Testis (tissue), 2 donors: ENCODE measurements at regions not wholly inside any gene's neighbourhood (a gene's known extent, or its start where the extent isn't known, plus 50 kb on each side); places are given as distances from the start of the nearest gene placed in this dataset.

Source experiments
- DNase-seq: peaks from one replicate; pipeline ENCODE4 v3.0.0-alpha.2; 2019
- H3K27ac ChIP-seq, 2 donors: fragments of 200-600 bp; sonication (generic); one replicate each; pipeline ENCODE4 v1.5.1; 2019
- H3K27me3 ChIP-seq: fragments of 200-600 bp; sonication (generic); one replicate; pipeline ENCODE4 v1.5.1; 2019
- H3K36me3 ChIP-seq: fragments of 200-600 bp; sonication (generic); one replicate; pipeline ENCODE4 v1.5.1; 2017; ENCODE audit warnings: low read depth; ENCODE audit errors: missing control alignments
- H3K4me1 ChIP-seq: fragments of 200-600 bp; sonication (generic); one replicate; pipeline ENCODE4 v1.5.1; 2019
- H3K4me3 ChIP-seq, 2 donors: fragments of 200-600 bp; sonication (generic); one replicate each; pipeline ENCODE4 v1.5.1; 2017 to 2019
- H3K9me3 ChIP-seq: fragments of 200-600 bp; sonication (generic); one replicate; pipeline ENCODE4 v1.5.1; 2017
- CTCF ChIP-seq, 3 experiments: fragments of 450-650 bp in 2 of 3; fragments of 200-600 bp in 1 of 3; sonication (generic) in 1 of 3; IDR thresholded peaks; one replicate each; pipeline ENCODE4 v1.5.1; 2016 to 2019; ENCODE audit warnings: antibody characterized with exemption in 3 of 3, mild to moderate bottlenecking in 2 of 3, moderate library complexity in 1 of 3
- POLR2A ChIP-seq: fragments of 450-650 bp; IDR thresholded peaks from one replicate; pipeline ENCODE4 v1.6.1; 2017; ENCODE audit warnings: antibody characterized with exemption, mild to moderate bottlenecking, moderate library complexity
- WGBS, 2 donors: methylation state at CpG; one replicate each; pipeline ENCODE4 v1.1.5; 2018; 5-methylcytosine and 5-hydroxymethylcytosine counted together
- intact Hi-C: fragments of 100-400 bp; cut with DNase I; formaldehyde crosslinking; loops from one replicate; pipeline ENCODE4 v1.15.1; 2023; ENCODE audit warnings: low total_unique reads

DNA sequence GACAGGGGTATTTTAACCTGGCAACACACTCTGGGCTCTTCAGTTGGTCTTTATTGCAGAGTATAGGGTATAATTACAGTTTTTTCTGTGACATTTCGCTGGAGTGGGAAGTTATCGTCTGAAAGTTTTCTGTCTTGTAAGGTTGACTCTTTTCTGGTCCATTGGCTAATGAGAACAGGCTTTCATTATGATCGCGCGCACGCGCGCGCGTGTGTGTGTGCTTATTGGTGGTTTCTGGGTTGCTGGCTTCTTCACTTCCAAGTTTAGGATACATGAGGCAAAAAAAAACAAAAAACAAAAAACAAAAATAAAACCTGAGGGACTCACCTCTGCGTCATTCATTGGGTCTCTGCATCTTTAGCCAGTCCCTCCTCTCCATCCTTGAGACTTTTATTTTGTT is 68.7 kb upstream of the MYOCD start:
- 93 to 97% methylated on average over 11 of the region's 11 CpGs for WGBS, 2 donors
- Histone ChIP-seq H3K4me1 (no peaks in the 10 kb centered on the region), H3K36me3 (no peaks in the 10 kb centered on the region), H3K9me3 (no peaks in the 10 kb centered on the region), H3K27me3 (no peaks in the 10 kb centered on the region), H3K4me3 (no peak overlapping the region), H3K27ac (no peak overlapping the region)
- no peak for TF ChIP-seq POLR2A
- TF ChIP-seq CTCF (IDR thresholded peaks at IDR 0.05), result no peak
- no peak for DNase-seq
- intact Hi-C loops, result no loop called here

- no peaks in the 10 kb centered on the region for H3K36me3 ChIP-seq
- no peaks in the 10 kb centered on the region for H3K27me3 ChIP-seq
- TF ChIP-seq CTCF (IDR thresholded peaks at IDR 0.05) (no peak), POLR2A (no peak)
- 89 to 95% methylated on average over 3 of the region's 3 CpGs for WGBS, 2 donors
- DNase-seq, result no peak
- no peaks in the 10 kb centered on the region for H3K9me3 ChIP-seq
- no peak overlapping the region for H3K27ac ChIP-seq
- H3K4me3 ChIP-seq, result no peak overlapping the region
- H3K4me1 ChIP-seq, result no peaks in the 10 kb centered on the region
- intact Hi-C loops, result no loop called here
These were observed 67.8 kb upstream of the MYOCD start for GRCh38 chr17:12597895-12598294.

GRCh38 chr17:12599186-12599920 is 66.3 kb upstream of the MYOCD start:
- Histone ChIP-seq H3K36me3 (no peaks in the 10 kb centered on the region), H3K4me3 (no peak overlapping the region), H3K4me1 (no peaks in the 10 kb centered on the region), H3K27ac (no peak overlapping the region), H3K27me3 (no peaks in the 10 kb centered on the region), H3K9me3 (no peaks in the 10 kb centered on the region)
- DNase-seq, result no peak
- intact Hi-C loops, result no loop called here
- WGBS, 2 donors, result 65 to 70% methylated on average over 3 of the region's 3 CpGs
- TF ChIP-seq CTCF (IDR thresholded peaks at IDR 0.05), result no peak
- no peak for TF ChIP-seq POLR2A

DNA sequence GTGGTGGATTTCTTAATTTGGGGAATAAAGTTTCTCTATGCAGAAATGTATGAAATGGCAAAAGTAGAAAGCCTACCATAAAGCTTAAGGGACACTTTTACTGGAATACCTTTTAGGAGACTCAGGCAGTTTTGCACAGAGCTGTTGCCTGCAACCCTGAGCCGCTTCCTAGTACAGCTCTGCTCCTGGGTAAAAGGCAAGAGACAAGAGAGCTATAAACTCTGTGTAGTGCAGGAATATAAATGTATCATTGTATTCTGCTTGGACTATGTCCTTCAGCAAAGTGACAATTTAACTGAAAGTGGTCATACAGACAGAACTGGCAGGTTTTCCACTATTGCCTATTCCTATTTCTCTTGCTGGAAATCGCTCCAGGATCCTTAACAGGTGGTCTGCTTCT is 65.3 kb upstream of the MYOCD start:
- DNase-seq, result no peak
- Histone ChIP-seq H3K27me3 (no peaks in the 10 kb centered on the region), H3K9me3 (no peaks in the 10 kb centered on the region), H3K4me3 (no peak overlapping the region), H3K4me1 (no peaks in the 10 kb centered on the region), H3K36me3 (no peaks in the 10 kb centered on the region), H3K27ac (no peak overlapping the region)
- no peak for TF ChIP-seq CTCF (IDR thresholded peaks at IDR 0.05)
- TF ChIP-seq POLR2A, result no peak
- 70 to 86% methylated on average over 2 of the region's 2 CpGs for WGBS, 2 donors
- intact Hi-C loops, result no loop called here

GRCh38 chr17:12603566-12603965 is 62.1 kb upstream of the MYOCD start:
- no peaks in the 10 kb centered on the region for H3K4me1 ChIP-seq
- no peak overlapping the region for H3K4me3 ChIP-seq
- no peaks in the 10 kb centered on the region for H3K9me3 ChIP-seq
- no peak for DNase-seq
- H3K36me3 ChIP-seq, result no peaks in the 10 kb centered on the region
- 91 to 94% methylated on average over 6 of the region's 6 CpGs for WGBS, 2 donors
- TF ChIP-seq POLR2A, result no peak
- no peak for TF ChIP-seq CTCF (IDR thresholded peaks at IDR 0.05)
- no peaks in the 10 kb centered on the region for H3K27me3 ChIP-seq
- intact Hi-C loops, result no loop called here
- H3K27ac ChIP-seq, result no peak overlapping the region
